ENCODE measurements at regions not wholly inside any gene's neighbourhood (a gene's known extent, or its start where the extent isn't known, plus 50 kb on each side); places are given as distances from the start of the nearest gene placed in this dataset.

GRCh38 chr2:241948901-241949735 lies 79.6 kb downstream of the RTP5 start:
- H3K4me1 ChIP-seq (ENCODE audit: control insufficient read depth in 1 of 2, extremely low read depth in 1 of 2, insufficient read depth in 2 of 2, low read length in 2 of 2): peaks cover 0 to 8% of the 10 kb centered on the region in 2 experiments
- ChIA-PET CTCF (no interaction called here), POLR2A (no interaction called here)
- no peak overlapping the region for H3K27ac ChIP-seq (ENCODE audit: low read length)
- Mint-ChIP-seq H3K27ac (no peak overlapping the region), H3K4me3 (no peak overlapping the region), H3K4me1 (peaks cover 8 to 13% (median 8%) of the 10 kb centered on the region in 3 donors), H3K27me3 (no peaks in the 10 kb centered on the region), H3K9me3 (no peaks in the 10 kb centered on the region), H3K36me3 (no peaks in the 10 kb centered on the region)
- H3K27me3 ChIP-seq (replicated peaks in 1 of 2; ENCODE audit: control insufficient read depth in 2 of 2, extremely low read depth in 1 of 2, insufficient read depth in 2 of 2, low read length in 1 of 2): no peaks in the 10 kb centered on the region
- WGBS (ENCODE audit: insufficient coverage): 96% methylated on average over 23 of the region's 31 CpGs
- no peak overlapping the region for H3K4me3 ChIP-seq (ENCODE audit: control insufficient read depth in 1 of 2, extremely low read depth in 1 of 2, low read length in 1 of 2)
- H3K9me3 ChIP-seq: no peaks in the 10 kb centered on the region
- DNase-seq (no peak), ATAC-seq (replicated peaks in 1 of 4) (no peak)
- peaks cover 0 to 2% of the 10 kb centered on the region in 2 donors for H3K36me3 ChIP-seq (ENCODE audit: control insufficient read depth in 2 of 2, extremely low read depth in 1 of 2, insufficient read depth in 1 of 2, low read length in 1 of 2)

DNA sequence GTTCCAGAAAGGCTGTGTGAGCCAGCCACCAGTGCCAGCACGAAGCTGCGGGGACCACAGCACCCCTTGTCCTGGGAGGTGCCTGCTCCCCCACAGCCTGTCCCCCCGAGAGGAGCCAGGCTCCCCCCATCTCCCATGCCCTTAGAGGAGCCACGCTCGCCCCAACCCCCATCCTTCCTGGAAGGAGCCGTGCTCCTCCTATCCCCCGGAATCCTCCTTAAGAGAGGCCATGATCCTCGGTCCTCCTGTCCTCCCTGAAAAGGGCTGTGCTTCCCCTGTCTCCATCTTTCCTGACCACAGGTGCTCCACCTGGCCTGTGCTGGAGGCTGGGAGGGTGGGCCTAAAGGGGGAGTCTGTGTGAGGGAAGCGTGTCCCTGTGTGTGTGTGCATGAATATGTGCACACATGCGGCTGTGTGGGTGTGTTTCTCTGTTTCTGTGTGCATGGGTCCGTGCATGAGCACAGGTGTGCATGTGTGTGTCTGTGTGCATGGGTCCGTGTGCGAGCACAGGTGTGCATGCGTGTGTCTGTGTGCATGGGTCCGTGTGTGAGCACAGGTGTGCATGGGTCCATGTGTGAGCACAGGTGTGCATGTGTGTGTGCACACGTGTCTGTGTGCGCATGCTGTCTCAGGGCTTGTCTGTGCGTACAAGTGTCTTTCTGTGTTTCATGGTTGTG lies 80.3 kb downstream of the RTP5 start:
- H3K27ac Mint-ChIP-seq: no peak overlapping the region
- H3K9me3 ChIP-seq: no peaks in the 10 kb centered on the region
- H3K4me3 Mint-ChIP-seq: no peak overlapping the region
- H3K4me1 Mint-ChIP-seq: peaks cover 8 to 13% (median 8%) of the 10 kb centered on the region in 3 donors
- H3K27me3 Mint-ChIP-seq: no peaks in the 10 kb centered on the region
- no peak overlapping the region for H3K27ac ChIP-seq (ENCODE audit: low read length)
- H3K4me1 ChIP-seq (ENCODE audit: control insufficient read depth in 1 of 2, extremely low read depth in 1 of 2, insufficient read depth in 2 of 2, low read length in 2 of 2): peaks cover 0 to 8% of the 10 kb centered on the region in 2 experiments
- ChIA-PET CTCF (no interaction called here), POLR2A (no interaction called here)
- no peak for DNase-seq
- H3K36me3 ChIP-seq (ENCODE audit: control insufficient read depth in 2 of 2, extremely low read depth in 1 of 2, insufficient read depth in 1 of 2, low read length in 1 of 2): peaks cover 0 to 2% of the 10 kb centered on the region in 2 donors
- no peak overlapping the region for H3K4me3 ChIP-seq (ENCODE audit: control insufficient read depth in 1 of 2, extremely low read depth in 1 of 2, low read length in 1 of 2)
- H3K9me3 Mint-ChIP-seq: no peaks in the 10 kb centered on the region
- H3K36me3 Mint-ChIP-seq: no peaks in the 10 kb centered on the region
- no peak for ATAC-seq (replicated peaks in 1 of 4)
- 91% methylated on average over 13 of the region's 18 CpGs for WGBS (ENCODE audit: insufficient coverage)
- H3K27me3 ChIP-seq (replicated peaks in 1 of 2; ENCODE audit: control insufficient read depth in 2 of 2, extremely low read depth in 1 of 2, insufficient read depth in 2 of 2, low read length in 1 of 2): no peaks in the 10 kb centered on the region

- H3K4me1 Mint-ChIP-seq: peaks cover 8 to 13% (median 8%) of the 10 kb centered on the region in 3 donors
- POLR2A ChIA-PET: no interaction called here
- no peaks in the 10 kb centered on the region for H3K27me3 Mint-ChIP-seq
- Histone ChIP-seq H3K27me3 (replicated peaks in 1 of 2; ENCODE audit: control insufficient read depth in 2 of 2, extremely low read depth in 1 of 2, insufficient read depth in 2 of 2, low read length in 1 of 2) (no peaks in the 10 kb centered on the region), H3K4me3 (ENCODE audit: control insufficient read depth in 1 of 2, extremely low read depth in 1 of 2, low read length in 1 of 2) (no peak overlapping the region), H3K9me3 (no peaks in the 10 kb centered on the region), H3K36me3 (ENCODE audit: control insufficient read depth in 2 of 2, extremely low read depth in 1 of 2, insufficient read depth in 1 of 2, low read length in 1 of 2) (peaks cover 0 to 2% of the 10 kb centered on the region in 2 donors), H3K27ac (ENCODE audit: low read length) (no peak overlapping the region), H3K4me1 (ENCODE audit: control insufficient read depth in 1 of 2, extremely low read depth in 1 of 2, insufficient read depth in 2 of 2, low read length in 2 of 2) (peaks cover 0 to 8% of the 10 kb centered on the region in 2 experiments)
- CTCF ChIA-PET: interaction anchor here in 1 of 2 donors (0.6 kb wide), 1 partner anchor 19 kb away, joined by 4 read pairs; no protein-coding TSS in a partner anchor
- H3K4me3 Mint-ChIP-seq: no peak overlapping the region
- peaks cover 2% of the 10 kb centered on the region for H3K36me3 Mint-ChIP-seq
- ATAC-seq (replicated peaks in 1 of 4) (peak in 2 of 4 experiments; percentile 55 to 73), DNase-seq (peak in 29 of 35 experiments; percentile 8 to 74 (median 44))
- H3K9me3 Mint-ChIP-seq: no peaks in the 10 kb centered on the region
- H3K27ac Mint-ChIP-seq: no peak overlapping the region
- 46% methylated on average over 38 of the region's 45 CpGs for WGBS (ENCODE audit: insufficient coverage)
Observed at GRCh38 chr2:241950413-241951315, 81.1 kb downstream of the RTP5 start.

GRCh38 chr2:241951316-241951700 lies 81.8 kb downstream of the RTP5 start:
- POLR2A ChIA-PET: no interaction called here
- CTCF ChIA-PET: no interaction called here

DNA sequence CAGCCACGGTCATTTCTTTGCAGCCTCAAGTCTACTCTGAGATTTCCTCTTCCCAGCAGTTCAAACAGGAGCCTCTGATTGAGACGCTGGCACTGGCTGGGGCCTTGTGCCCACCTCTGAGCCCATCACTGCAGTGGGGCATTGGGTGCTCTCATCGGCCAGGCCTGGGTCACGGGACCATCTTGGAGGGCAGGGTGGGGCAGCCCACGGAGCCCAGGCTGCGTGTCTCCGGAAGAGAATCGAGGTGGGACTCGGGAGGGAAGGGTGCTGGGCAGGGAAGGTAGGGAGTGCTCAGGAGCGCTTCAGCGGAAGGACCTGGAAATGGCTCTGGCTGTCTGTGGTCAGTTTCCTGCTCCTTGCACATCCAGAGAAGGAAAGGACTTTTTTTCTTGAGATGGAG lies 82.4 kb downstream of the RTP5 start:
- CTCF ChIA-PET: no interaction called here
- Mint-ChIP-seq H3K4me3 (no peak overlapping the region), H3K36me3 (peaks cover 9% of the 10 kb centered on the region), H3K4me1 (peaks cover 8 to 13% (median 8%) of the 10 kb centered on the region in 3 donors), H3K27me3 (no peaks in the 10 kb centered on the region), H3K27ac (no peak overlapping the region), H3K9me3 (no peaks in the 10 kb centered on the region)
- POLR2A ChIA-PET: no interaction called here
- 91% methylated on average over 11 of the region's 11 CpGs for WGBS (ENCODE audit: insufficient coverage)
- no peaks in the 10 kb centered on the region for H3K9me3 ChIP-seq
- no peaks in the 10 kb centered on the region for H3K27me3 ChIP-seq (replicated peaks in 1 of 2; ENCODE audit: control insufficient read depth in 2 of 2, extremely low read depth in 1 of 2, insufficient read depth in 2 of 2, low read length in 1 of 2)
- peaks cover 0 to 8% of the 10 kb centered on the region in 2 experiments for H3K4me1 ChIP-seq (ENCODE audit: control insufficient read depth in 1 of 2, extremely low read depth in 1 of 2, insufficient read depth in 2 of 2, low read length in 2 of 2)
- peaks cover 0 to 6% of the 10 kb centered on the region in 2 donors for H3K36me3 ChIP-seq (ENCODE audit: control insufficient read depth in 2 of 2, extremely low read depth in 1 of 2, insufficient read depth in 1 of 2, low read length in 1 of 2)
- H3K27ac ChIP-seq (ENCODE audit: low read length): no peak overlapping the region
- ATAC-seq (replicated peaks in 1 of 4) (no peak), DNase-seq (no peak)
- no peak overlapping the region for H3K4me3 ChIP-seq (ENCODE audit: control insufficient read depth in 1 of 2, extremely low read depth in 1 of 2, low read length in 1 of 2)

More at GRCh38 chr2:241951316-241951700, 81.8 kb downstream of the RTP5 start:
- Mint-ChIP-seq H3K27ac (no peak overlapping the region), H3K27me3 (no peaks in the 10 kb centered on the region), H3K4me3 (no peak overlapping the region), H3K9me3 (no peaks in the 10 kb centered on the region), H3K36me3 (peaks cover 6% of the 10 kb centered on the region), H3K4me1 (peaks cover 8 to 13% (median 8%) of the 10 kb centered on the region in 3 donors)
- H3K27me3 ChIP-seq (replicated peaks in 1 of 2; ENCODE audit: control insufficient read depth in 2 of 2, extremely low read depth in 1 of 2, insufficient read depth in 2 of 2, low read length in 1 of 2): no peaks in the 10 kb centered on the region
- DNase-seq (no peak), ATAC-seq (replicated peaks in 1 of 4) (no peak)
- no peaks in the 10 kb centered on the region for H3K9me3 ChIP-seq
- no peak overlapping the region for H3K4me3 ChIP-seq (ENCODE audit: control insufficient read depth in 1 of 2, extremely low read depth in 1 of 2, low read length in 1 of 2)
- no CpG with 5 or more reads among the region's 4 CpGs for WGBS (ENCODE audit: insufficient coverage)
- H3K36me3 ChIP-seq (ENCODE audit: control insufficient read depth in 2 of 2, extremely low read depth in 1 of 2, insufficient read depth in 1 of 2, low read length in 1 of 2): peaks cover 0 to 2% of the 10 kb centered on the region in 2 donors
- H3K4me1 ChIP-seq (ENCODE audit: control insufficient read depth in 1 of 2, extremely low read depth in 1 of 2, insufficient read depth in 2 of 2, low read length in 2 of 2): peaks cover 0 to 8% of the 10 kb centered on the region in 2 experiments
- H3K27ac ChIP-seq (ENCODE audit: low read length): no peak overlapping the region

GRCh38 chr2:241952816-241953215 lies 83.3 kb downstream of the RTP5 start:
- H3K27me3 Mint-ChIP-seq: no peaks in the 10 kb centered on the region
- CTCF ChIA-PET: no interaction called here
- 98% methylated on average over 10 of the region's 16 CpGs for WGBS (ENCODE audit: insufficient coverage)
- Histone ChIP-seq H3K27me3 (replicated peaks in 1 of 2; ENCODE audit: control insufficient read depth in 2 of 2, extremely low read depth in 1 of 2, insufficient read depth in 2 of 2, low read length in 1 of 2) (no peaks in the 10 kb centered on the region), H3K4me3 (ENCODE audit: control insufficient read depth in 1 of 2, extremely low read depth in 1 of 2, low read length in 1 of 2) (no peak overlapping the region), H3K27ac (ENCODE audit: low read length) (no peak overlapping the region), H3K4me1 (ENCODE audit: control insufficient read depth in 1 of 2, extremely low read depth in 1 of 2, insufficient read depth in 2 of 2, low read length in 2 of 2) (peaks cover 0 to 8% of the 10 kb centered on the region in 2 experiments), H3K9me3 (no peaks in the 10 kb centered on the region), H3K36me3 (ENCODE audit: control insufficient read depth in 2 of 2, extremely low read depth in 1 of 2, insufficient read depth in 1 of 2, low read length in 1 of 2) (peaks cover 0 to 4% of the 10 kb centered on the region in 2 donors)
- H3K4me3 Mint-ChIP-seq: no peak overlapping the region
- H3K36me3 Mint-ChIP-seq: peaks cover 14% of the 10 kb centered on the region
- ATAC-seq (replicated peaks in 1 of 4) (no peak), DNase-seq (no peak)
- POLR2A ChIA-PET: no interaction called here
- H3K9me3 Mint-ChIP-seq: no peaks in the 10 kb centered on the region
- H3K4me1 Mint-ChIP-seq: peaks cover 8 to 13% (median 8%) of the 10 kb centered on the region in 3 donors
- no peak overlapping the region for H3K27ac Mint-ChIP-seq
